ENCODE measurements at regions not wholly inside any gene's neighbourhood (a gene's known extent, or its start where the extent isn't known, plus 50 kb on each side); places are given as distances from the start of the nearest gene placed in this dataset.

- H3K4me3 ChIP-seq (ENCODE audit: low read length in 3 of 3) = no peak overlapping the region
- no peaks in the 10 kb centered on the region for H3K27me3 ChIP-seq (ENCODE audit: control insufficient read depth in 3 of 3, insufficient read depth in 3 of 3, low read length in 3 of 3)
- H3K9ac ChIP-seq (ENCODE audit: low read depth in 1 of 3, low read length in 3 of 3) = no peak overlapping the region
- no peak overlapping the region for H3K27ac ChIP-seq (ENCODE audit: low read depth, low read length)
- H3K9me3 ChIP-seq (ENCODE audit: control insufficient read depth in 3 of 3, low read length in 3 of 3) = no peaks in the 10 kb centered on the region
- no peaks in the 10 kb centered on the region for H3K4me1 ChIP-seq (ENCODE audit: control insufficient read depth in 3 of 3, insufficient read depth in 3 of 3, low read length in 3 of 3)
- H3K36me3 ChIP-seq (ENCODE audit: control insufficient read depth in 3 of 3, insufficient read depth in 3 of 3, low read length in 3 of 3) = no peaks in the 10 kb centered on the region
These were observed 516.5 kb downstream of the FGF9 start for GRCh38 chr13:22187329-22187728.

GRCh38 chr13:22189176-22190048, 518.5 kb downstream of the FGF9 start:
- Histone ChIP-seq H3K4me1 (ENCODE audit: control insufficient read depth in 3 of 3, insufficient read depth in 3 of 3, low read length in 3 of 3) (peaks cover 0 to 4% (median 3%) of the 10 kb centered on the region in 3 donors), H3K27me3 (ENCODE audit: control insufficient read depth in 3 of 3, insufficient read depth in 3 of 3, low read length in 3 of 3) (no peaks in the 10 kb centered on the region), H3K36me3 (ENCODE audit: control insufficient read depth in 3 of 3, insufficient read depth in 3 of 3, low read length in 3 of 3) (no peaks in the 10 kb centered on the region), H3K9me3 (ENCODE audit: control insufficient read depth in 3 of 3, low read length in 3 of 3) (no peaks in the 10 kb centered on the region), H3K9ac (ENCODE audit: low read depth in 1 of 3, low read length in 3 of 3) (no peak overlapping the region), H3K27ac (ENCODE audit: low read depth, low read length) (no peak overlapping the region), H3K4me3 (ENCODE audit: low read length in 3 of 3) (no peak overlapping the region)

- Histone ChIP-seq H3K4me1 (ENCODE audit: control insufficient read depth in 3 of 3, insufficient read depth in 3 of 3, low read length in 3 of 3) (peaks cover 2 to 6% (median 3%) of the 10 kb centered on the region in 3 donors), H3K9ac (ENCODE audit: low read depth in 1 of 3, low read length in 3 of 3) (no peak overlapping the region), H3K27ac (ENCODE audit: low read depth, low read length) (no peak overlapping the region), H3K36me3 (ENCODE audit: control insufficient read depth in 3 of 3, insufficient read depth in 3 of 3, low read length in 3 of 3) (no peaks in the 10 kb centered on the region), H3K9me3 (ENCODE audit: control insufficient read depth in 3 of 3, low read length in 3 of 3) (no peaks in the 10 kb centered on the region), H3K4me3 (ENCODE audit: low read length in 3 of 3) (no peak overlapping the region), H3K27me3 (ENCODE audit: control insufficient read depth in 3 of 3, insufficient read depth in 3 of 3, low read length in 3 of 3) (no peaks in the 10 kb centered on the region)
These were observed 522.2 kb downstream of the FGF9 start for GRCh38 chr13:22193070-22193469.

DNA sequence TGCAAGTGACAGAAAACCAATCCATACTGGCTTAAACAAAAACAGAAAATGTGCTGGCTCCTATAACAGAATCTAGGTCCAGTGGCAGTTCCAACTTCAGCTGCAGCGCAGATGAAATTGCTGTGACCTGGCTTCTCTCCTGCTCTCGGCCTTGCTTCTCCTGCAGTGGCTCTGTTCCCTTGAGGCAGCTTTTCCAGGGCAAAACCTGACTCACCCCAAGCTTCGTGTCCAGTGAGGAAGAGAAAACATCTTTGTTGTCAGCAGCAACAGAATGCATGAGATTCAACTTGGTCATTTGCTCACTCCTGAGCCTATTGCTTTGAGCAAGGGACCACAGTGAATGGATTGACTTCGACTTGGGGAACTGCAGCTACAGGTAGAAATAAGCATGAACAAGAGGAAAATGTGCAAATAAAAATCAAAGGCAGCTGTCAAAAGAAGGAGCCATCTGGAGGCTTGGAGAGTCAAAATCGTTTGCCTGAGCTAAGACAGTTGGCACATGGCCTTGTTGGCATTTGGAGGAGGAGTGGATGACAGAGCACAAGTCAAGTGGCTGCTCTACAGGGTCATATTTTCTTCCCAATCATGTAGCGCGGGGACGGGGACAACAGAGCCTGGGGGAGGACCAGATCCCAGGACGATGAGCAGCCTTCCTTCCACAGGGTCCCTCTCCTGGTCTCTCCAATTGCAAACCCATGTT, 523.4 kb downstream of the FGF9 start:
- H3K27ac ChIP-seq (ENCODE audit: low read depth, low read length) = no peak overlapping the region
- H3K27me3 ChIP-seq (ENCODE audit: control insufficient read depth in 3 of 3, insufficient read depth in 3 of 3, low read length in 3 of 3) = no peaks in the 10 kb centered on the region
- no peaks in the 10 kb centered on the region for H3K9me3 ChIP-seq (ENCODE audit: control insufficient read depth in 3 of 3, low read length in 3 of 3)
- peaks cover 2 to 6% (median 3%) of the 10 kb centered on the region in 3 donors for H3K4me1 ChIP-seq (ENCODE audit: control insufficient read depth in 3 of 3, insufficient read depth in 3 of 3, low read length in 3 of 3)
- no peak overlapping the region for H3K9ac ChIP-seq (ENCODE audit: low read depth in 1 of 3, low read length in 3 of 3)
- H3K4me3 ChIP-seq (ENCODE audit: low read length in 3 of 3) = no peak overlapping the region
- no peaks in the 10 kb centered on the region for H3K36me3 ChIP-seq (ENCODE audit: control insufficient read depth in 3 of 3, insufficient read depth in 3 of 3, low read length in 3 of 3)

GRCh38 chr13:22195726-22196125, 524.9 kb downstream of the FGF9 start:
- Histone ChIP-seq H3K9me3 (ENCODE audit: control insufficient read depth in 3 of 3, low read length in 3 of 3) (no peaks in the 10 kb centered on the region), H3K36me3 (ENCODE audit: control insufficient read depth in 3 of 3, insufficient read depth in 3 of 3, low read length in 3 of 3) (no peaks in the 10 kb centered on the region), H3K4me1 (ENCODE audit: control insufficient read depth in 3 of 3, insufficient read depth in 3 of 3, low read length in 3 of 3) (peaks cover 2 to 6% (median 3%) of the 10 kb centered on the region in 3 donors), H3K4me3 (ENCODE audit: low read length in 3 of 3) (no peak overlapping the region), H3K9ac (ENCODE audit: low read depth in 1 of 3, low read length in 3 of 3) (no peak overlapping the region), H3K27ac (ENCODE audit: low read depth, low read length) (no peak overlapping the region), H3K27me3 (ENCODE audit: control insufficient read depth in 3 of 3, insufficient read depth in 3 of 3, low read length in 3 of 3) (no peaks in the 10 kb centered on the region)

DNA sequence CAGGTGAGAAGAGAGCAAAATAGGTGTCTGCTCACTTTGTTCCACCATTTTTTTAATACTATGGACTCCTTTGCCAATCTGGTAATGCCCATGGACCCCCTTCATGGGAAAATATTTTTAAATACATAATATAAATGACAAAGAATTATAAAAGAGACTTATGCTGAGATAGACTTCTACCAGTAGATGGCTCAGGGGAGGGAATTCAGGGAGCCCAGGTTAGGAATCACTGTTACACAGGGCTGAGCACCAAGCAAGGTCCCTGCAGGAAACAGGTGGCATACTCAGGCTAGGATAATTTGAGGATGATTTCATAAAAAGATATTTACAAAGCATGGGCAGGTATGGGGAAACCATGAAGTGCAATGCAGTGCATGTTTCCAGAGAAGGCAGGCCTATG, 525.9 kb downstream of the FGF9 start:
- H3K27ac ChIP-seq (ENCODE audit: low read depth, low read length) = no peak overlapping the region

GRCh38 chr13:22198001-22198400, 527.1 kb downstream of the FGF9 start:
- no peak overlapping the region for H3K9ac ChIP-seq (ENCODE audit: low read depth in 1 of 3, low read length in 3 of 3)
- H3K27me3 ChIP-seq (ENCODE audit: control insufficient read depth in 3 of 3, insufficient read depth in 3 of 3, low read length in 3 of 3) = no peaks in the 10 kb centered on the region
- H3K4me1 ChIP-seq (ENCODE audit: control insufficient read depth in 3 of 3, insufficient read depth in 3 of 3, low read length in 3 of 3) = peaks cover 2 to 6% (median 3%) of the 10 kb centered on the region in 3 donors
- no peak overlapping the region for H3K27ac ChIP-seq (ENCODE audit: low read depth, low read length)
- H3K36me3 ChIP-seq (ENCODE audit: control insufficient read depth in 3 of 3, insufficient read depth in 3 of 3, low read length in 3 of 3) = no peaks in the 10 kb centered on the region
- no peak overlapping the region for H3K4me3 ChIP-seq (ENCODE audit: low read length in 3 of 3)
- no peaks in the 10 kb centered on the region for H3K9me3 ChIP-seq (ENCODE audit: control insufficient read depth in 3 of 3, low read length in 3 of 3)

More for the DNA sequence above, 525.9 kb downstream of the FGF9 start:
- Histone ChIP-seq H3K9ac (ENCODE audit: low read depth in 1 of 3, low read length in 3 of 3) (no peak overlapping the region), H3K27me3 (ENCODE audit: control insufficient read depth in 3 of 3, insufficient read depth in 3 of 3, low read length in 3 of 3) (no peaks in the 10 kb centered on the region), H3K4me1 (ENCODE audit: control insufficient read depth in 3 of 3, insufficient read depth in 3 of 3, low read length in 3 of 3) (peaks cover 2 to 6% (median 3%) of the 10 kb centered on the region in 3 donors), H3K4me3 (ENCODE audit: low read length in 3 of 3) (no peak overlapping the region), H3K9me3 (ENCODE audit: control insufficient read depth in 3 of 3, low read length in 3 of 3) (no peaks in the 10 kb centered on the region), H3K36me3 (ENCODE audit: control insufficient read depth in 3 of 3, insufficient read depth in 3 of 3, low read length in 3 of 3) (no peaks in the 10 kb centered on the region)

DNA sequence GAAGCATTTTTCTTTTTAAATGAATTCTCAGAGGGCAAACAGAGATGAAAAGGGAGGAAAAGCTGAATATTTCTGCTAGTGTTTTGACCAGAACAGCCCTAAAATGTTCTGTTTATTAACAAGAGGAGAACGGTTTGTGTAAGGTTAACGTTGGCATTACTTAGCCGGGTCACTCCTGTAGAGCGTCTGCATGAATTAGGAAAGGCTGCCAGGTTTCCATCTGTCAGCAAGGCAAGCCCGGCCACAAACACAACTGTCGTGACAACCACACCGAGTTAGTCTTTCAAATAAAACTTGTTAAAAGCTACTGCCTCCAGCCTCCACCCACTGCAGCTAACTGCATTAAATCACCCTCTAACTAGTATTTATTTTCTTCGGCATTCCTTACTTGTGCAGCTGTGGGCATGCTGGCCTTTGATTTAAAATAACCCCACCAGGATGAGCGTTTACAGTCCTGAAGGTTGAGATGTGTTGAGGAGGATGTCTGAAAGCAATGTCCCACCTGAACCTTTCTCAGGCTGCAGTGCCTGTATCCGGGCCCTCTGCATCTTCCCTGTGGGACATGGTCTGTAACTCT, 527.9 kb downstream of the FGF9 start:
- Histone ChIP-seq H3K36me3 (ENCODE audit: control insufficient read depth in 3 of 3, insufficient read depth in 3 of 3, low read length in 3 of 3) (no peaks in the 10 kb centered on the region), H3K27me3 (ENCODE audit: control insufficient read depth in 3 of 3, insufficient read depth in 3 of 3, low read length in 3 of 3) (no peaks in the 10 kb centered on the region), H3K9me3 (ENCODE audit: control insufficient read depth in 3 of 3, low read length in 3 of 3) (no peaks in the 10 kb centered on the region), H3K27ac (ENCODE audit: low read depth, low read length) (no peak overlapping the region), H3K4me1 (ENCODE audit: control insufficient read depth in 3 of 3, insufficient read depth in 3 of 3, low read length in 3 of 3) (peaks cover 2 to 6% (median 3%) of the 10 kb centered on the region in 3 donors), H3K9ac (ENCODE audit: low read depth in 1 of 3, low read length in 3 of 3) (no peak overlapping the region), H3K4me3 (ENCODE audit: low read length in 3 of 3) (no peak overlapping the region)

DNA sequence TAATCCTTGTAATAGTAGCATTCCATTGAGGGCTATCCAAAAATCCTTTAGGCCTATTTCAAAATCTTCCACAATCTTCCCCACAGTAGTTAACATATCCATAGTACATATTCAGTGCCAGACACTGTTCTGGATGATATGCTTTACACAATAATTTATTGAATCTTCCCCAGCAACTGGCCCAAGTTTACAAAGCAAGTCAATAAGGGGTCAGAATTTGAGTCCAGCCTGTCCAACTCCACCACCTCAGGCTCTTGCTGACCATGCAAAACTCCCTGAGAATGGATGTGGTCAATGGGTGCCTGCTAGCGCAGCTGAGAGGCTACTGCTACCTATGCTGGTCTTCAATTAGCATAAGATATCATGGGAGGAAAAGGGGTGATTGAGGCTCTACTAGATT, 529.6 kb downstream of the FGF9 start:
- Histone ChIP-seq H3K9me3 (ENCODE audit: control insufficient read depth in 3 of 3, low read length in 3 of 3) (no peaks in the 10 kb centered on the region), H3K4me1 (ENCODE audit: control insufficient read depth in 3 of 3, insufficient read depth in 3 of 3, low read length in 3 of 3) (no peaks in the 10 kb centered on the region), H3K27ac (ENCODE audit: low read depth, low read length) (no peak overlapping the region), H3K4me3 (ENCODE audit: low read length in 3 of 3) (no peak overlapping the region), H3K36me3 (ENCODE audit: control insufficient read depth in 3 of 3, insufficient read depth in 3 of 3, low read length in 3 of 3) (no peaks in the 10 kb centered on the region), H3K27me3 (ENCODE audit: control insufficient read depth in 3 of 3, insufficient read depth in 3 of 3, low read length in 3 of 3) (no peaks in the 10 kb centered on the region), H3K9ac (ENCODE audit: low read depth in 1 of 3, low read length in 3 of 3) (no peak overlapping the region)

Data from skeletal muscle tissue (tissue), 3 donors.